GM23338 (cell line): ENCODE measurements at regions not wholly inside any gene's neighbourhood (a gene's known extent, or its start where the extent isn't known, plus 50 kb on each side); places are given as distances from the start of the nearest gene placed in this dataset.

Experiments
- EZH2 ChIP-seq: fragments of 200-600 bp; sonication (generic); IDR thresholded peaks from one replicate; pipeline ENCODE4 v1.8.0; 2017; ENCODE audit warnings: antibody characterized with exemption, mild to moderate bottlenecking, low read depth; ENCODE audit not compliant: unreplicated experiment
- EZH2phosphoT487 ChIP-seq: fragments of 200-600 bp; sonication (generic); IDR thresholded peaks from one replicate; pipeline ENCODE4 v1.8.1; 2018; ENCODE audit warnings: antibody characterized with exemption; ENCODE audit not compliant: unreplicated experiment
- POLR2AphosphoS5 ChIP-seq: IDR thresholded peaks from 2 replicates; pipeline ENCODE4 v1.6.1; 2016; ENCODE audit warnings: antibody characterized with exemption, low read depth
- TF ChIP-seq, protein P1 (sequence below), 2 experiments: fragments of 200-600 bp in 1 of 2; sonication (generic) in 1 of 2; conservative IDR thresholded peaks; 2 replicates each; pipeline versions ENCODE4 v1.5.1 to v1.6.1; 2016 to 2017; ENCODE audit warnings: antibody characterized with exemption in 2 of 2, low read depth in 2 of 2, mild to moderate bottlenecking in 2 of 2, moderate library complexity in 1 of 2
- TF ChIP-seq, protein P2 (sequence below): IDR thresholded peaks from one replicate; pipeline ENCODE4 v1.6.1; 2018; ENCODE audit warnings: antibody characterized with exemption; ENCODE audit not compliant: unreplicated experiment
- TF ChIP-seq, protein P3 (sequence below): IDR thresholded peaks from 2 replicates; pipeline ENCODE4 v1.6.1; 2016; ENCODE audit warnings: antibody characterized with exemption

DNA sequence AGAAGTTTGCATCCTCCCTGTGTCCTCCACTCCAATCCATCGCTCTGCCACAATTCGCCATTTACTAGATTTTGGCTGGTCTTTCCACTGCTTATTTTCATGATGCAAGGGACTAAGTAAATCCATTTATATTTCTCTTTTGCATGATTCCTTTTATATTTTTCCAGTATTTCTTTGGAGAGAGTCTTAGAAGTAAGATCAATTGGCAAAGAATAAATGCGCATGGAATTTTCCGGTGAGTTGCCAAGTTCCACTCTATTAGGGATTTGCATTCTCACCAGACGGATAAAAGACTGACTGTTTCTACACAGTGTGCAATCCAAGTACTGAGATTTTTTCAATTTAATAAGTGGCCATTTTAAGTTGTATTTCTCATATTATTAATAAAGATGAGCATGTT lies 91.7 kb upstream of the PHACTR3 start:
- TF ChIP-seq, protein P1, sequence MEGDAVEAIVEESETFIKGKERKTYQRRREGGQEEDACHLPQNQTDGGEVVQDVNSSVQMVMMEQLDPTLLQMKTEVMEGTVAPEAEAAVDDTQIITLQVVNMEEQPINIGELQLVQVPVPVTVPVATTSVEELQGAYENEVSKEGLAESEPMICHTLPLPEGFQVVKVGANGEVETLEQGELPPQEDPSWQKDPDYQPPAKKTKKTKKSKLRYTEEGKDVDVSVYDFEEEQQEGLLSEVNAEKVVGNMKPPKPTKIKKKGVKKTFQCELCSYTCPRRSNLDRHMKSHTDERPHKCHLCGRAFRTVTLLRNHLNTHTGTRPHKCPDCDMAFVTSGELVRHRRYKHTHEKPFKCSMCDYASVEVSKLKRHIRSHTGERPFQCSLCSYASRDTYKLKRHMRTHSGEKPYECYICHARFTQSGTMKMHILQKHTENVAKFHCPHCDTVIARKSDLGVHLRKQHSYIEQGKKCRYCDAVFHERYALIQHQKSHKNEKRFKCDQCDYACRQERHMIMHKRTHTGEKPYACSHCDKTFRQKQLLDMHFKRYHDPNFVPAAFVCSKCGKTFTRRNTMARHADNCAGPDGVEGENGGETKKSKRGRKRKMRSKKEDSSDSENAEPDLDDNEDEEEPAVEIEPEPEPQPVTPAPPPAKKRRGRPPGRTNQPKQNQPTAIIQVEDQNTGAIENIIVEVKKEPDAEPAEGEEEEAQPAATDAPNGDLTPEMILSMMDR (conservative IDR thresholded peaks at IDR 0.05; ENCODE audit: low read depth in 2 of 2): no peak
- TF ChIP-seq EZH2 (no peak), POLR2AphosphoS5 (no peak), EZH2phosphoT487 (no peak)
- TF ChIP-seq, protein P2, sequence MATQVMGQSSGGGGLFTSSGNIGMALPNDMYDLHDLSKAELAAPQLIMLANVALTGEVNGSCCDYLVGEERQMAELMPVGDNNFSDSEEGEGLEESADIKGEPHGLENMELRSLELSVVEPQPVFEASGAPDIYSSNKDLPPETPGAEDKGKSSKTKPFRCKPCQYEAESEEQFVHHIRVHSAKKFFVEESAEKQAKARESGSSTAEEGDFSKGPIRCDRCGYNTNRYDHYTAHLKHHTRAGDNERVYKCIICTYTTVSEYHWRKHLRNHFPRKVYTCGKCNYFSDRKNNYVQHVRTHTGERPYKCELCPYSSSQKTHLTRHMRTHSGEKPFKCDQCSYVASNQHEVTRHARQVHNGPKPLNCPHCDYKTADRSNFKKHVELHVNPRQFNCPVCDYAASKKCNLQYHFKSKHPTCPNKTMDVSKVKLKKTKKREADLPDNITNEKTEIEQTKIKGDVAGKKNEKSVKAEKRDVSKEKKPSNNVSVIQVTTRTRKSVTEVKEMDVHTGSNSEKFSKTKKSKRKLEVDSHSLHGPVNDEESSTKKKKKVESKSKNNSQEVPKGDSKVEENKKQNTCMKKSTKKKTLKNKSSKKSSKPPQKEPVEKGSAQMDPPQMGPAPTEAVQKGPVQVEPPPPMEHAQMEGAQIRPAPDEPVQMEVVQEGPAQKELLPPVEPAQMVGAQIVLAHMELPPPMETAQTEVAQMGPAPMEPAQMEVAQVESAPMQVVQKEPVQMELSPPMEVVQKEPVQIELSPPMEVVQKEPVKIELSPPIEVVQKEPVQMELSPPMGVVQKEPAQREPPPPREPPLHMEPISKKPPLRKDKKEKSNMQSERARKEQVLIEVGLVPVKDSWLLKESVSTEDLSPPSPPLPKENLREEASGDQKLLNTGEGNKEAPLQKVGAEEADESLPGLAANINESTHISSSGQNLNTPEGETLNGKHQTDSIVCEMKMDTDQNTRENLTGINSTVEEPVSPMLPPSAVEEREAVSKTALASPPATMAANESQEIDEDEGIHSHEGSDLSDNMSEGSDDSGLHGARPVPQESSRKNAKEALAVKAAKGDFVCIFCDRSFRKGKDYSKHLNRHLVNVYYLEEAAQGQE: no peak
- TF ChIP-seq, protein P3, sequence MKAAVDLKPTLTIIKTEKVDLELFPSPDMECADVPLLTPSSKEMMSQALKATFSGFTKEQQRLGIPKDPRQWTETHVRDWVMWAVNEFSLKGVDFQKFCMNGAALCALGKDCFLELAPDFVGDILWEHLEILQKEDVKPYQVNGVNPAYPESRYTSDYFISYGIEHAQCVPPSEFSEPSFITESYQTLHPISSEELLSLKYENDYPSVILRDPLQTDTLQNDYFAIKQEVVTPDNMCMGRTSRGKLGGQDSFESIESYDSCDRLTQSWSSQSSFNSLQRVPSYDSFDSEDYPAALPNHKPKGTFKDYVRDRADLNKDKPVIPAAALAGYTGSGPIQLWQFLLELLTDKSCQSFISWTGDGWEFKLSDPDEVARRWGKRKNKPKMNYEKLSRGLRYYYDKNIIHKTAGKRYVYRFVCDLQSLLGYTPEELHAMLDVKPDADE: no peak
